ENCODE measurements at regions not wholly inside any gene's neighbourhood (a gene's known extent, or its start where the extent isn't known, plus 50 kb on each side); places are given as distances from the start of the nearest gene placed in this dataset.

DNA sequence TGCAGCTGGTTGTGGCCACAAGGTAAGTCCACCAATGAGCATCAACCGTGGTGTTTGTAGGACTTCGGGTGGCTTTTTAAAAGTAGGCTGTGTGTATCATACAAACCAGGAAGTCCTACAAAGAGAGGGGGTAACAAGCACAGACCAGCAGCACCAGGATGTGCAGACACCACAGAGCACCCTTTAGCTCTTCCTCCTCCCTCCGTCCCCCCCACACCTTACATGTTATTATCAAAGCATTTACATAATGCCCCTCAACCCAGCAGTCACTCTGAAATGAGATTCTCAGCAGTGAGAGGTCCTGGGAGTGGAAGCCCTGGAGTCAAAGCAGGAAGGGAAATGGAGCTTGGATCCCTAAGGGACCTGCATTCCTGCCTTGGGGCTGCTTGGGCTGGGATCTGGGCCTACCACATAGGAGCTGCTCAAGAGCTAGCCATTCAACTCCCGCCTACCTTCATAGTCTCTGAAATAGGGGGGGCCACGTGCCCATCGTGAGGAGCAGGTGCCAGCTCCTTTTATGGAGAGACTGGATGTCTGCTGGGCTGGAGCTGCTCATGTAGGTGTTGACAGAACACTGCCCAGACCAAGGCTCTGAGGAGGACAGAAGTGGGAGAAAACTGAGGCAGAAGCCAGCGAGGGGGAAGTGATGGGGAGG, 90.6 kb downstream of the PSMB1 start:
- dilution Hi-C loops (cut with MboI; ENCODE audit: extremely low pct_ligation_motif_present, low sequenced_read_pairs) (no loop called here), intact Hi-C loops (cut with micrococcal nuclease) (no loop called here)
- no peak overlapping the region for H3K9ac ChIP-seq (replicated peaks; ENCODE audit: extremely low read depth, insufficient read depth, low read length)
- no peak overlapping the region for H3K27ac ChIP-seq (ENCODE audit: insufficient read depth, low read depth, low read length)
- no TSS peak for BruUV-seq (replicated peaks)
- H3K9me3 ChIP-seq (replicated peaks; ENCODE audit: control insufficient read depth, insufficient read depth, low read length) = no peaks in the 10 kb centered on the region
- TF ChIP-seq FOS (IDR thresholded peaks at IDR 0.05; ENCODE audit: borderline replicate concordance, insufficient read depth, low read length) (no peak), POLR2AphosphoS5 (IDR thresholded peaks at IDR 0.05; ENCODE audit: insufficient read depth, low read depth, low read length) (no peak)
- TF ChIP-seq, protein P1, sequence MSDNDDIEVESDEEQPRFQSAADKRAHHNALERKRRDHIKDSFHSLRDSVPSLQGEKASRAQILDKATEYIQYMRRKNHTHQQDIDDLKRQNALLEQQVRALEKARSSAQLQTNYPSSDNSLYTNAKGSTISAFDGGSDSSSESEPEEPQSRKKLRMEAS (IDR thresholded peaks at IDR 0.05; ENCODE audit: insufficient read depth, insufficient read length) = no peak
- DNase-seq (ENCODE audit: low read depth, low spot score) (no peak), FAIRE-seq (no peak)
- ChIA-PET CTCF (no interaction called here), POLR2A (no interaction called here)
- no peaks in the 10 kb centered on the region for H3K9me1 ChIP-seq (replicated peaks; ENCODE audit: control insufficient read depth, extremely low read depth, insufficient read depth, low read length)
- H3K27me3 ChIP-seq (ENCODE audit: control insufficient read depth in 2 of 2, insufficient read depth in 2 of 2, low read length in 2 of 2) = no peaks in the 10 kb centered on the region
- no peak overlapping the region for H3K4me2 ChIP-seq (ENCODE audit: insufficient read depth, low read length)
- no peaks in the 10 kb centered on the region for H4K20me1 ChIP-seq (replicated peaks; ENCODE audit: control insufficient read depth, extremely low read depth, insufficient read depth, low read length)
- no peak overlapping the region for H3K4me3 ChIP-seq (replicated peaks in 1 of 3; ENCODE audit: insufficient read depth in 1 of 3, low read depth in 1 of 3, low read length in 3 of 3)
- H3K4me1 ChIP-seq (ENCODE audit: control insufficient read depth, extremely low read depth, insufficient read depth, low read length) = peaks cover 2% of the 10 kb centered on the region
- H2AFZ ChIP-seq (ENCODE audit: low read depth, low read length) = no peak overlapping the region
- no peaks in the 10 kb centered on the region for H3K79me2 ChIP-seq (ENCODE audit: control insufficient read depth, insufficient read depth, low read length)
- no peaks in the 10 kb centered on the region for H3K36me3 ChIP-seq (ENCODE audit: control insufficient read depth in 2 of 2, extremely low read depth in 1 of 2, insufficient read depth in 2 of 2, low read length in 2 of 2)

DNA sequence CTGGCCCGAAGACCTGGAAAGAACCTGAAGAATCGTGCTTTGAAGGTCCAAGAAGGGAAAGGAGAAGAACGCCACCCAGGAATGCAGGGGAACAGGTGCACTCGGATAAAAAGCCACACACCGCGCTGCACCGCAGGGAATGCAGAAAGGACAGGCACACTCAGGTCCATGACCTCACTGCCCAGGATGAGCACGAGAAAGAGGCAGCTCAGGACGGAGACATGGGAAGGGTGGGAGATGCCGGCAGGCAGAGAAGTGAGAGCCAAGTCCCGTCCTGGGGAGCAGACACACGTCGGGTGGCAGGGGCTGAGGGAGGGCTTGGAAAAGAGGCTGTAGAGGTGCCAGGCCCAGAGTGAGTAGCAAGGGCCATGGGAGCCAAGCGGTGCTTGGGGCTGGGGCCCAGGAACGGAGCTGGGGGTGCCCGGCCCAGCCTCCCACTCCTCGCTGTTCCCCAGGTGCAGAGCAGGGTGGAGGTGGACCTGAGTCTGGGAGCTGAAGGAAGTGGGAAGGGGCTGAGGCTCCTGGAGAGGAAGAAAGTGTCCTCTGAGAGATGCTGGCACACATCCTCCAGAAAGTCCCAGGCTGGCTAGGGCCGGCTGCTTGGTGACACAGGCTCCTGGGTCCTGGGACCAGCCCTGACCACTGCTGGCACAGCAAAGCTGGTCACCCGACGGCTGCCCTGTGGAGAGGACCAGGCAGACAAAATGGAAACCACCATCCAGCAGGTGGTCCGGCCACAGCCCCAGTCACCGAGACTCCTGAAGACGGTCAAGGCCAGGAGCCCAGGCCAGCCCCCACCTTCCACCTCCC, 91.3 kb downstream of the PSMB1 start:
- H3K9me1 ChIP-seq (replicated peaks; ENCODE audit: control insufficient read depth, extremely low read depth, insufficient read depth, low read length) = no peaks in the 10 kb centered on the region
- H2AFZ ChIP-seq (ENCODE audit: low read depth, low read length) = no peak overlapping the region
- no TSS peak for BruUV-seq (replicated peaks)
- H3K9ac ChIP-seq (replicated peaks; ENCODE audit: extremely low read depth, insufficient read depth, low read length) = no peak overlapping the region
- H3K27me3 ChIP-seq (ENCODE audit: control insufficient read depth in 2 of 2, insufficient read depth in 2 of 2, low read length in 2 of 2) = no peaks in the 10 kb centered on the region
- no peak overlapping the region for H3K27ac ChIP-seq (ENCODE audit: insufficient read depth, low read depth, low read length)
- DNase-seq (ENCODE audit: low read depth, low spot score) (no peak), FAIRE-seq (no peak)
- no peak overlapping the region for H3K4me3 ChIP-seq (replicated peaks in 1 of 3; ENCODE audit: insufficient read depth in 1 of 3, low read depth in 1 of 3, low read length in 3 of 3)
- ChIA-PET POLR2A (no interaction called here), CTCF (no interaction called here)
- H3K79me2 ChIP-seq (ENCODE audit: control insufficient read depth, insufficient read depth, low read length) = no peaks in the 10 kb centered on the region
- no peaks in the 10 kb centered on the region for H4K20me1 ChIP-seq (replicated peaks; ENCODE audit: control insufficient read depth, extremely low read depth, insufficient read depth, low read length)
- H3K4me2 ChIP-seq (ENCODE audit: insufficient read depth, low read length) = no peak overlapping the region
- dilution Hi-C loops (cut with MboI; ENCODE audit: extremely low pct_ligation_motif_present, low sequenced_read_pairs) = no loop called here
- H3K36me3 ChIP-seq (ENCODE audit: control insufficient read depth in 2 of 2, extremely low read depth in 1 of 2, insufficient read depth in 2 of 2, low read length in 2 of 2) = no peaks in the 10 kb centered on the region
- intact Hi-C loops (cut with micrococcal nuclease) = no loop called here
- H3K4me1 ChIP-seq (ENCODE audit: control insufficient read depth, extremely low read depth, insufficient read depth, low read length) = peaks cover 2% of the 10 kb centered on the region
- TF ChIP-seq, protein P2, sequence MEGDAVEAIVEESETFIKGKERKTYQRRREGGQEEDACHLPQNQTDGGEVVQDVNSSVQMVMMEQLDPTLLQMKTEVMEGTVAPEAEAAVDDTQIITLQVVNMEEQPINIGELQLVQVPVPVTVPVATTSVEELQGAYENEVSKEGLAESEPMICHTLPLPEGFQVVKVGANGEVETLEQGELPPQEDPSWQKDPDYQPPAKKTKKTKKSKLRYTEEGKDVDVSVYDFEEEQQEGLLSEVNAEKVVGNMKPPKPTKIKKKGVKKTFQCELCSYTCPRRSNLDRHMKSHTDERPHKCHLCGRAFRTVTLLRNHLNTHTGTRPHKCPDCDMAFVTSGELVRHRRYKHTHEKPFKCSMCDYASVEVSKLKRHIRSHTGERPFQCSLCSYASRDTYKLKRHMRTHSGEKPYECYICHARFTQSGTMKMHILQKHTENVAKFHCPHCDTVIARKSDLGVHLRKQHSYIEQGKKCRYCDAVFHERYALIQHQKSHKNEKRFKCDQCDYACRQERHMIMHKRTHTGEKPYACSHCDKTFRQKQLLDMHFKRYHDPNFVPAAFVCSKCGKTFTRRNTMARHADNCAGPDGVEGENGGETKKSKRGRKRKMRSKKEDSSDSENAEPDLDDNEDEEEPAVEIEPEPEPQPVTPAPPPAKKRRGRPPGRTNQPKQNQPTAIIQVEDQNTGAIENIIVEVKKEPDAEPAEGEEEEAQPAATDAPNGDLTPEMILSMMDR (IDR thresholded peaks at IDR 0.05; ENCODE audit: extremely low read depth in 1 of 2, insufficient read depth in 1 of 2, low read depth in 1 of 2, low read length in 2 of 2) = no peak
- TF ChIP-seq POLR2AphosphoS5 (IDR thresholded peaks at IDR 0.05; ENCODE audit: insufficient read depth, low read depth, low read length) (no peak), FOS (IDR thresholded peaks at IDR 0.05; ENCODE audit: borderline replicate concordance, insufficient read depth, low read length) (no peak), JUN (IDR thresholded peaks at IDR 0.05; ENCODE audit: borderline replicate concordance, insufficient read depth, insufficient read length, low read depth) (no peak), GATA2 (IDR thresholded peaks at IDR 0.05; ENCODE audit: insufficient read depth, insufficient read length, low read depth, low read length) (no peak), MYC (IDR thresholded peaks at IDR 0.05; ENCODE audit: low read depth, low read length) (no peak), EZH2 (IDR thresholded peaks at IDR 0.05; ENCODE audit: borderline replicate concordance, low read depth, low read length, severe bottlenecking) (no peak), POLR2A (IDR thresholded peaks at IDR 0.05; ENCODE audit: low read depth, low read length) (no peak)
- TF ChIP-seq, protein P1 (IDR thresholded peaks at IDR 0.05; ENCODE audit: insufficient read depth, insufficient read length) = no peak
- no peaks in the 10 kb centered on the region for H3K9me3 ChIP-seq (replicated peaks; ENCODE audit: control insufficient read depth, insufficient read depth, low read length)
